ENCODE measurements at regions not wholly inside any gene's neighbourhood (a gene's known extent, or its start where the extent isn't known, plus 50 kb on each side); places are given as distances from the start of the nearest gene placed in this dataset.

GRCh38 chr2:239762655-239763269, 262.4 kb downstream of the NDUFA10 start:
- Histone ChIP-seq H3K9ac (ENCODE audit: control insufficient read depth, extremely low read depth, insufficient read depth, low read length) (no peak overlapping the region), H3K4me2 (ENCODE audit: control insufficient read depth, extremely low read depth, insufficient read depth, low read depth, low read length) (no peak overlapping the region), H4K20me1 (ENCODE audit: control insufficient read depth, extremely low read depth, insufficient read depth, low read length) (no peaks in the 10 kb centered on the region), H3K27me3 (ENCODE audit: control insufficient read depth, extremely low read depth, insufficient read depth, low read length) (peaks cover 15% of the 10 kb centered on the region), H3K4me3 (ENCODE audit: control insufficient read depth in 2 of 3, extremely low read depth in 1 of 3, insufficient read depth in 2 of 3, low read depth in 1 of 3, low read length in 3 of 3) (no peak overlapping the region), H3K27ac (ENCODE audit: control insufficient read depth, insufficient read depth, low read length) (no peak overlapping the region), H3K9me3 (ENCODE audit: control insufficient read depth, low read depth, low read length) (peaks cover 3% of the 10 kb centered on the region), H3K9me1 (ENCODE audit: control insufficient read depth, extremely low read depth, insufficient read depth, low read length) (no peaks in the 10 kb centered on the region), H3K4me1 (ENCODE audit: control insufficient read depth, extremely low read depth, insufficient read depth, low read length) (peaks cover 11% of the 10 kb centered on the region), H3K79me2 (ENCODE audit: control insufficient read depth, insufficient read depth, low read length) (no peaks in the 10 kb centered on the region), H2AFZ (ENCODE audit: control insufficient read depth, low read length) (no peak overlapping the region), H3K36me3 (ENCODE audit: control insufficient read depth in 2 of 2, extremely low read depth in 1 of 2, insufficient read depth in 2 of 2, low read length in 2 of 2) (no peaks in the 10 kb centered on the region)
- dilution Hi-C loops (cut with MboI; ENCODE audit: extremely low pct_ligation_motif_present, low sequenced_read_pairs), result no loop called here
- TF ChIP-seq, protein P1, sequence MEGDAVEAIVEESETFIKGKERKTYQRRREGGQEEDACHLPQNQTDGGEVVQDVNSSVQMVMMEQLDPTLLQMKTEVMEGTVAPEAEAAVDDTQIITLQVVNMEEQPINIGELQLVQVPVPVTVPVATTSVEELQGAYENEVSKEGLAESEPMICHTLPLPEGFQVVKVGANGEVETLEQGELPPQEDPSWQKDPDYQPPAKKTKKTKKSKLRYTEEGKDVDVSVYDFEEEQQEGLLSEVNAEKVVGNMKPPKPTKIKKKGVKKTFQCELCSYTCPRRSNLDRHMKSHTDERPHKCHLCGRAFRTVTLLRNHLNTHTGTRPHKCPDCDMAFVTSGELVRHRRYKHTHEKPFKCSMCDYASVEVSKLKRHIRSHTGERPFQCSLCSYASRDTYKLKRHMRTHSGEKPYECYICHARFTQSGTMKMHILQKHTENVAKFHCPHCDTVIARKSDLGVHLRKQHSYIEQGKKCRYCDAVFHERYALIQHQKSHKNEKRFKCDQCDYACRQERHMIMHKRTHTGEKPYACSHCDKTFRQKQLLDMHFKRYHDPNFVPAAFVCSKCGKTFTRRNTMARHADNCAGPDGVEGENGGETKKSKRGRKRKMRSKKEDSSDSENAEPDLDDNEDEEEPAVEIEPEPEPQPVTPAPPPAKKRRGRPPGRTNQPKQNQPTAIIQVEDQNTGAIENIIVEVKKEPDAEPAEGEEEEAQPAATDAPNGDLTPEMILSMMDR (optimal IDR thresholded peaks at IDR 0.05 in 1 of 3, IDR thresholded peaks at IDR 0.05 in 1 of 3, conservative IDR thresholded peaks at IDR 0.05 in 1 of 3; ENCODE audit: extremely low read depth in 1 of 3, insufficient read depth in 2 of 3, low read length in 3 of 3), result no peak
- TF ChIP-seq EZH2 (IDR thresholded peaks at IDR 0.05; ENCODE audit: low read length), result no peak
- FAIRE-seq (no peak), DNase-seq (ENCODE audit: low read depth, low spot score) (no peak)

DNA sequence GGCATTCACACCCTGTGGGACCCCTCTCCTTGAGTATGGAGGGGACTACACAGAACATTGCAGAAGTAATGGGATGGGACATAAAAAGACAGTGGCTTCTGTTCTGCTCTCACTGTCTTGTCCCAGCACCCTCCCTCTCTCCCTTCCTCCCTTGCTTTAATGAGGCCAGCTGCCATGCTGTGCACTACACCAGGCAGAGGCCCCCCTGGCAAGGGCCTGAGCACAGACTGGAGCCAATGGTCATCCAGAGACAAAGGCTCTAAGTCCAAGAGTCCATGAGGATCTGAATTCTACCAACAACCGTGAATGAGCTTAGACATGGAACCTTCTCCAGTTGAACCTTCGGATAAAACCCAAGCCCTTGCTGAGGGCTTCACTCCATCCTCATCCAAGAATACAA, 263.0 kb downstream of the NDUFA10 start:
- Histone ChIP-seq H3K9me1 (ENCODE audit: control insufficient read depth, extremely low read depth, insufficient read depth, low read length) (no peaks in the 10 kb centered on the region), H3K36me3 (ENCODE audit: control insufficient read depth in 2 of 2, extremely low read depth in 1 of 2, insufficient read depth in 2 of 2, low read length in 2 of 2) (no peaks in the 10 kb centered on the region), H3K9me3 (ENCODE audit: control insufficient read depth, low read depth, low read length) (peaks cover 3% of the 10 kb centered on the region), H3K4me2 (ENCODE audit: control insufficient read depth, extremely low read depth, insufficient read depth, low read depth, low read length) (no peak overlapping the region), H3K79me2 (ENCODE audit: control insufficient read depth, insufficient read depth, low read length) (no peaks in the 10 kb centered on the region), H4K20me1 (ENCODE audit: control insufficient read depth, extremely low read depth, insufficient read depth, low read length) (no peaks in the 10 kb centered on the region), H2AFZ (ENCODE audit: control insufficient read depth, low read length) (no peak overlapping the region), H3K4me3 (ENCODE audit: control insufficient read depth in 2 of 3, extremely low read depth in 1 of 3, insufficient read depth in 2 of 3, low read depth in 1 of 3, low read length in 3 of 3) (no peak overlapping the region), H3K4me1 (ENCODE audit: control insufficient read depth, extremely low read depth, insufficient read depth, low read length) (peaks cover 8% of the 10 kb centered on the region), H3K27me3 (ENCODE audit: control insufficient read depth, extremely low read depth, insufficient read depth, low read length) (peaks cover 18% of the 10 kb centered on the region), H3K9ac (ENCODE audit: control insufficient read depth, extremely low read depth, insufficient read depth, low read length) (no peak overlapping the region), H3K27ac (ENCODE audit: control insufficient read depth, insufficient read depth, low read length) (no peak overlapping the region)
- no peak for TF ChIP-seq EZH2 (IDR thresholded peaks at IDR 0.05; ENCODE audit: low read length)
- TF ChIP-seq, protein P1 (optimal IDR thresholded peaks at IDR 0.05 in 1 of 3, IDR thresholded peaks at IDR 0.05 in 1 of 3, conservative IDR thresholded peaks at IDR 0.05 in 1 of 3; ENCODE audit: extremely low read depth in 1 of 3, insufficient read depth in 2 of 3, low read length in 3 of 3), result no peak
- no peak for FAIRE-seq
- dilution Hi-C loops (cut with MboI; ENCODE audit: extremely low pct_ligation_motif_present, low sequenced_read_pairs), result no loop called here
- no peak for DNase-seq (ENCODE audit: low read depth, low spot score)

Data from keratinocyte (primary cell).